ENCODE measurements at regions not wholly inside any gene's neighbourhood (a gene's known extent, or its start where the extent isn't known, plus 50 kb on each side); places are given as distances from the start of the nearest gene placed in this dataset.

DNA sequence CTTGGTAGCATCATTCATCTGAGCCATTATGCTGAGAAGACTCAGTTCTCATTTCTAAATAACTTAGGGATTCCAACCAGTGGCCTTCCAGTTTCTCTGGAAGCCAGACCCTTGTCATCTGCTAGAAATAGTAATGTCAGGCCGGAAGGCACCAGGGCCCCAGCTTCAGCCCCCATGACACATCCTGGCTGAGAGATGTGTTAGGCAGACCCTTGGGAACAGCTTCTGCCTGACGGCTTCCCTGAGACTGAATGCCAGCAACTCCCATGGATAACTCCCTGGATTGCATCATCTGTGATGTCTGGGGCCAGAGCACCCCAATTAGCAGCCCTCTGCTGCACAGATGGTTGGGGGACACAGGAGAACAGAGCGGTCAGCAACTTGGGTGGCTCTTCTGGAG is 583.5 kb upstream of the TBX3 start:
- no peaks in the 10 kb centered on the region for H3K79me1 ChIP-seq (ENCODE audit: low read depth, low read length)
- no peak overlapping the region for H4K91ac ChIP-seq (replicated peaks; ENCODE audit: insufficient read length, low read length)
- no peak for FAIRE-seq
- CTCF ChIA-PET (ENCODE audit: partially characterized antibody): no interaction called here
- H2AK5ac ChIP-seq (ENCODE audit: low read depth, low read length): no peak overlapping the region
- no peak overlapping the region for H3K27ac ChIP-seq (ENCODE audit: low read depth, low read length)
- no peak overlapping the region for H3K4ac ChIP-seq (replicated peaks; ENCODE audit: insufficient read length, low read depth, low read length)
- no peak overlapping the region for H3K14ac ChIP-seq (ENCODE audit: insufficient read length)
- WGBS, 2 experiments (ENCODE audit: extremely low coverage in 1 of 2, insufficient coverage in 1 of 2, insufficient read length in 1 of 2, insufficient replicate concordance in 2 of 2, low coverage in 1 of 2, low lambda C conversion rate in 2 of 2, missing lambda C conversion rate in 1 of 2): 96% methylated on average over 3 of the region's 3 CpGs; no CpG with 5 or more reads in 1 of the 2 experiments
- POLR2A ChIA-PET (ENCODE audit: partially characterized antibody): no interaction called here
- H3K23ac ChIP-seq (ENCODE audit: insufficient read length): no peak overlapping the region
- H2BK5ac ChIP-seq (ENCODE audit: low read depth, low read length): no peak overlapping the region
- H4K8ac ChIP-seq (ENCODE audit: extremely low read depth, insufficient read depth, low read length): no peak overlapping the region
- H3K23me2 ChIP-seq (ENCODE audit: low read depth, low read length): no peaks in the 10 kb centered on the region
- no peak for DNase-seq (ENCODE audit: low read depth in 1 of 2, low spot score in 2 of 2)
- H3K18ac ChIP-seq (ENCODE audit: extremely low read depth, low read length): no peak overlapping the region; the same call in 1 of the 2 replicates
- H2BK15ac ChIP-seq (ENCODE audit: low read length): no peak overlapping the region
- H3K56ac ChIP-seq (replicated peaks; ENCODE audit: insufficient read length, low read depth, low read length): no peak overlapping the region
- no peaks in the 10 kb centered on the region for H4K20me1 ChIP-seq (replicated peaks in 1 of 2; ENCODE audit: control insufficient read depth in 1 of 2, insufficient read depth in 2 of 2, low read length in 2 of 2)
- H2BK120ac ChIP-seq (replicated peaks; ENCODE audit: low read depth, low read length): no peak overlapping the region
- H2BK12ac ChIP-seq (ENCODE audit: low read depth, low read length): no peak overlapping the region
- no peak overlapping the region for H3K4me2 ChIP-seq (ENCODE audit: insufficient read depth in 1 of 2, low read depth in 2 of 2, low read length in 2 of 2)
- no peak overlapping the region for H2AFZ ChIP-seq (ENCODE audit: low read length)
- no peak overlapping the region for H3K9ac ChIP-seq (replicated peaks in 1 of 4; ENCODE audit: extremely low read depth in 1 of 4, low read depth in 3 of 4, low read length in 3 of 4)
- no peaks in the 10 kb centered on the region for H3K27me3 ChIP-seq (replicated peaks in 1 of 4; ENCODE audit: control insufficient read depth in 3 of 4, extremely low read depth in 1 of 4, insufficient read depth in 3 of 4, low read length in 3 of 4)
- H3K9me3 ChIP-seq (ENCODE audit: insufficient read depth in 2 of 2, low read depth in 1 of 2, low read length in 1 of 2): no peaks in the 10 kb centered on the region
- no peak for TF ChIP-seq TAF1 (IDR thresholded peaks at IDR 0.05; ENCODE audit: low read depth, low read length)
- no peaks in the 10 kb centered on the region for H3K4me1 ChIP-seq (replicated peaks in 1 of 4; ENCODE audit: control insufficient read depth in 3 of 4, insufficient read depth in 4 of 4, low read length in 3 of 4)
- no peak overlapping the region for H3K4me3 ChIP-seq (ENCODE audit: extremely low read depth in 1 of 4, insufficient read depth in 2 of 4, low read depth in 3 of 4, low read length in 4 of 4)
- H2BK20ac ChIP-seq (ENCODE audit: low read length): no peak overlapping the region
- no peaks in the 10 kb centered on the region for H3K79me2 ChIP-seq (ENCODE audit: control insufficient read depth in 1 of 2, insufficient read depth in 2 of 2, low read length in 2 of 2)
- H3K36me3 ChIP-seq (ENCODE audit: control insufficient read depth in 2 of 4, insufficient read depth in 4 of 4, low read length in 3 of 4): no peaks in the 10 kb centered on the region
- no peak overlapping the region for H4K5ac ChIP-seq (ENCODE audit: insufficient read length, low read depth, low read length)

Data from H1 (cell line).